ENCODE measurements at regions not wholly inside any gene's neighbourhood (a gene's known extent, or its start where the extent isn't known, plus 50 kb on each side); places are given as distances from the start of the nearest gene placed in this dataset.
"Not testable (repeated sequence)": the region's sequence is repeated elsewhere in the genome, so short reads cannot be mapped to it uniquely, and the experiment has no call there.

GRCh38 chr21:14678973-14679574, 133.0 kb upstream of the SAMSN1 start:
- DNase-seq = no peak

- DNase-seq = no peak
Measured at GRCh38 chr21:14677639-14678179, 131.6 kb upstream of the SAMSN1 start.

- no peak for DNase-seq
Measured at GRCh38 chr21:14677013-14677412, 130.9 kb upstream of the SAMSN1 start.

- no peak for DNase-seq
Measured at GRCh38 chr21:14675774-14676530, 129.8 kb upstream of the SAMSN1 start.

GRCh38 chr21:14673649-14674048, 127.5 kb upstream of the SAMSN1 start:
- DNase-seq = no peak

GRCh38 chr21:14672466-14672865, 126.4 kb upstream of the SAMSN1 start:
- no peak for DNase-seq

- no peak for DNase-seq
Measured at GRCh38 chr21:14670409-14670808, 124.3 kb upstream of the SAMSN1 start.

GRCh38 chr21:14669092-14669491, 123.0 kb upstream of the SAMSN1 start:
- not testable (repeated sequence) for DNase-seq

GRCh38 chr21:14657241-14658008, 111.3 kb upstream of the SAMSN1 start:
- DNase-seq = no peak

GRCh38 chr21:14646893-14647292, 100.8 kb upstream of the SAMSN1 start:
- no peak for DNase-seq

- no peak for DNase-seq
Measured at GRCh38 chr21:14645702-14646101, 99.6 kb upstream of the SAMSN1 start.

- no peak for DNase-seq
Measured at GRCh38 chr21:14632359-14632758, 86.2 kb upstream of the SAMSN1 start.

- DNase-seq = no peak
Measured at GRCh38 chr21:14630556-14631069, 84.5 kb upstream of the SAMSN1 start.

- DNase-seq = no peak
Measured at GRCh38 chr21:14629461-14629860, 83.3 kb upstream of the SAMSN1 start.

GRCh38 chr21:14623079-14623478, 77.0 kb upstream of the SAMSN1 start:
- not testable (repeated sequence) for DNase-seq

GRCh38 chr21:14620152-14620551, 74.0 kb upstream of the SAMSN1 start:
- no peak for DNase-seq

- DNase-seq = no peak
Measured at GRCh38 chr21:14617871-14618270, 71.8 kb upstream of the SAMSN1 start.

GRCh38 chr21:14617040-14617393, 70.9 kb upstream of the SAMSN1 start:
- no peak for DNase-seq

GRCh38 chr21:14616380-14617039, 70.4 kb upstream of the SAMSN1 start:
- DNase-seq = no peak

GRCh38 chr21:14615359-14615974, 69.4 kb upstream of the SAMSN1 start:
- DNase-seq = no peak

- DNase-seq = no peak
Measured at GRCh38 chr21:14614287-14614686, 68.2 kb upstream of the SAMSN1 start.
